ENCODE measurements at regions not wholly inside any gene's neighbourhood (a gene's known extent, or its start where the extent isn't known, plus 50 kb on each side); places are given as distances from the start of the nearest gene placed in this dataset.

GRCh38 chr10:28354511-28354910 lies 51.6 kb upstream of the MPP7 start:
- RAD21 ChIA-PET (ENCODE audit: low non-redundant PET in 1 of 2, low total read pairs in 2 of 2, uncharacterized antibody in 2 of 2, unreplicated experiment in 2 of 2): no interaction called here
- Histone ChIP-seq H3K27me3 (ENCODE audit: insufficient read depth, low read length) (no peaks in the 10 kb centered on the region), H3K27ac (ENCODE audit: low read depth, low read length) (no peak overlapping the region), H3K79me2 (ENCODE audit: insufficient read depth, low read length) (no peaks in the 10 kb centered on the region), H3K36me3 (ENCODE audit: control insufficient read depth in 1 of 2, insufficient read depth in 2 of 2, low read length in 2 of 2) (no peaks in the 10 kb centered on the region), H3K9me2 (ENCODE audit: insufficient read depth) (no peaks in the 10 kb centered on the region), H3K4me2 (ENCODE audit: low read length) (no peak overlapping the region), H2AFZ (ENCODE audit: low read depth, low read length, poor library complexity, severe bottlenecking) (no peak overlapping the region), H3K9ac (ENCODE audit: low read length) (no peak overlapping the region), H3K9me3 (ENCODE audit: control insufficient read depth in 1 of 2, insufficient read depth in 1 of 2, low read depth in 1 of 2, low read length in 2 of 2) (no peaks in the 10 kb centered on the region), H4K20me1 (ENCODE audit: insufficient read depth) (no peaks in the 10 kb centered on the region), H3K4me3 (replicated peaks in 1 of 2; ENCODE audit: low read depth in 1 of 2, low read length in 2 of 2) (no peak overlapping the region), H3K4me1 (ENCODE audit: control insufficient read depth in 1 of 2, insufficient read depth in 2 of 2, low read length in 2 of 2) (peaks cover 2 to 16% of the 10 kb centered on the region in 2 experiments; a peak in 3 of 4 replicates)
- CTCF ChIA-PET: no interaction called here
- no peak for ATAC-seq
- BruUV-seq (replicated peaks): no TSS peak
- no peak for DNase-seq (ENCODE audit: low read depth, low spot score)
- POLR2A ChIA-PET: no interaction called here
- TF ChIP-seq TCF7L2 (IDR thresholded peaks at IDR 0.05; ENCODE audit: borderline replicate concordance, extremely low read depth, insufficient read depth, insufficient read length): no peak
- TF ChIP-seq ELF1 (IDR thresholded peaks at IDR 0.05; ENCODE audit: borderline replicate concordance, low read depth): no peak
- TF ChIP-seq RAD21 (IDR thresholded peaks at IDR 0.05; ENCODE audit: low read depth): no peak
- no peak for TF ChIP-seq POLR2A (IDR thresholded peaks at IDR 0.05; ENCODE audit: borderline replicate concordance, extremely low read depth, insufficient read depth, insufficient read length)
- no peak for TF ChIP-seq CBX3 (IDR thresholded peaks at IDR 0.05; ENCODE audit: low read depth)
- no peak for TF ChIP-seq SRF (IDR thresholded peaks at IDR 0.05; ENCODE audit: low read depth)
- TF ChIP-seq MAX (IDR thresholded peaks at IDR 0.05): no peak
- TF ChIP-seq, protein P1, sequence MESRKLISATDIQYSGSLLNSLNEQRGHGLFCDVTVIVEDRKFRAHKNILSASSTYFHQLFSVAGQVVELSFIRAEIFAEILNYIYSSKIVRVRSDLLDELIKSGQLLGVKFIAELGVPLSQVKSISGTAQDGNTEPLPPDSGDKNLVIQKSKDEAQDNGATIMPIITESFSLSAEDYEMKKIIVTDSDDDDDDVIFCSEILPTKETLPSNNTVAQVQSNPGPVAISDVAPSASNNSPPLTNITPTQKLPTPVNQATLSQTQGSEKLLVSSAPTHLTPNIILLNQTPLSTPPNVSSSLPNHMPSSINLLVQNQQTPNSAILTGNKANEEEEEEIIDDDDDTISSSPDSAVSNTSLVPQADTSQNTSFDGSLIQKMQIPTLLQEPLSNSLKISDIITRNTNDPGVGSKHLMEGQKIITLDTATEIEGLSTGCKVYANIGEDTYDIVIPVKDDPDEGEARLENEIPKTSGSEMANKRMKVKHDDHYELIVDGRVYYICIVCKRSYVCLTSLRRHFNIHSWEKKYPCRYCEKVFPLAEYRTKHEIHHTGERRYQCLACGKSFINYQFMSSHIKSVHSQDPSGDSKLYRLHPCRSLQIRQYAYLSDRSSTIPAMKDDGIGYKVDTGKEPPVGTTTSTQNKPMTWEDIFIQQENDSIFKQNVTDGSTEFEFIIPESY (IDR thresholded peaks at IDR 0.05; ENCODE audit: extremely low read depth, insufficient replicate concordance, low read length): no peak
- TF ChIP-seq POLR2AphosphoS5 (IDR thresholded peaks at IDR 0.05; ENCODE audit: low read depth, low read length): no peak
- TF ChIP-seq ATF3 (IDR thresholded peaks at IDR 0.05): no peak
- no peak for TF ChIP-seq YY1 (IDR thresholded peaks at IDR 0.05; ENCODE audit: extremely low read depth, insufficient replicate concordance, low read depth, low read length)
- TF ChIP-seq, protein P2, sequence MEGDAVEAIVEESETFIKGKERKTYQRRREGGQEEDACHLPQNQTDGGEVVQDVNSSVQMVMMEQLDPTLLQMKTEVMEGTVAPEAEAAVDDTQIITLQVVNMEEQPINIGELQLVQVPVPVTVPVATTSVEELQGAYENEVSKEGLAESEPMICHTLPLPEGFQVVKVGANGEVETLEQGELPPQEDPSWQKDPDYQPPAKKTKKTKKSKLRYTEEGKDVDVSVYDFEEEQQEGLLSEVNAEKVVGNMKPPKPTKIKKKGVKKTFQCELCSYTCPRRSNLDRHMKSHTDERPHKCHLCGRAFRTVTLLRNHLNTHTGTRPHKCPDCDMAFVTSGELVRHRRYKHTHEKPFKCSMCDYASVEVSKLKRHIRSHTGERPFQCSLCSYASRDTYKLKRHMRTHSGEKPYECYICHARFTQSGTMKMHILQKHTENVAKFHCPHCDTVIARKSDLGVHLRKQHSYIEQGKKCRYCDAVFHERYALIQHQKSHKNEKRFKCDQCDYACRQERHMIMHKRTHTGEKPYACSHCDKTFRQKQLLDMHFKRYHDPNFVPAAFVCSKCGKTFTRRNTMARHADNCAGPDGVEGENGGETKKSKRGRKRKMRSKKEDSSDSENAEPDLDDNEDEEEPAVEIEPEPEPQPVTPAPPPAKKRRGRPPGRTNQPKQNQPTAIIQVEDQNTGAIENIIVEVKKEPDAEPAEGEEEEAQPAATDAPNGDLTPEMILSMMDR (IDR thresholded peaks at IDR 0.05 in 2 of 3, conservative IDR thresholded peaks at IDR 0.05 in 1 of 3; ENCODE audit: borderline replicate concordance in 1 of 3, insufficient read depth in 1 of 3, low read depth in 2 of 3, low read length in 2 of 3): no peak
- no peak for TF ChIP-seq CEBPB (IDR thresholded peaks at IDR 0.05; ENCODE audit: low read depth)
- intact Hi-C loops (cut with micrococcal nuclease): no loop called here
